Neuronal stem cell (in vitro differentiated cells): ENCODE measurements at regions not wholly inside any gene's neighbourhood (a gene's known extent, or its start where the extent isn't known, plus 50 kb on each side); places are given as distances from the start of the nearest gene placed in this dataset.

Experiments used
- DNase-seq: peaks from one replicate; pipeline ENCODE4 v3.0.0-alpha.2; 2013; ENCODE audit warnings: low spot score
- H2AFZ ChIP-seq: one replicate; pipeline ENCODE4 v1.6.1; 2013; ENCODE audit warnings: mild to moderate bottlenecking, low read length, inconsistent platforms
- H2AK5ac ChIP-seq: 2 replicates; pipeline ENCODE4 v1.6.1; 2013; ENCODE audit warnings: low read depth, mild to moderate bottlenecking, inconsistent platforms, low read length, moderate library complexity, mixed read lengths
- H2BK120ac ChIP-seq: 2 replicates; pipeline ENCODE4 v1.6.1; 2013; ENCODE audit warnings: low read depth, mild to moderate bottlenecking, inconsistent platforms, low read length, moderate library complexity, mixed read lengths
- H2BK12ac ChIP-seq: one replicate; pipeline ENCODE4 v1.6.1; 2013; ENCODE audit warnings: low read length, inconsistent platforms
- H2BK15ac ChIP-seq: 2 replicates; pipeline ENCODE4 v1.6.1; 2013; ENCODE audit warnings: mild to moderate bottlenecking, low read length, inconsistent platforms, mixed read lengths
- H2BK5ac ChIP-seq: one replicate; pipeline ENCODE4 v1.6.1; 2013; ENCODE audit warnings: inconsistent platforms, mild to moderate bottlenecking, low read length, moderate library complexity
- H3K14ac ChIP-seq: one replicate; pipeline ENCODE4 v1.6.1; 2013; ENCODE audit warnings: low read length, inconsistent platforms
- H3K18ac ChIP-seq: 2 replicates; pipeline ENCODE4 v1.6.1; 2013; ENCODE audit warnings: low read length, inconsistent platforms
- H3K23ac ChIP-seq: 2 replicates; pipeline ENCODE4 v1.6.1; 2013; ENCODE audit warnings: low read depth, mild to moderate bottlenecking, mixed read lengths, low read length, inconsistent platforms; ENCODE audit not compliant: poor library complexity
- H3K27ac ChIP-seq: replicated peaks from 3 replicates; pipeline ENCODE4 v1.5.1; 2013; ENCODE audit warnings: low read length, inconsistent platforms
- H3K27me3 ChIP-seq, 3 experiments: 2 replicates each; pipeline ENCODE4 v1.6.1; 2013; ENCODE audit warnings: low read length in 3 of 3, mild to moderate bottlenecking in 2 of 3, inconsistent platforms in 1 of 3, low read depth in 1 of 3, mixed read lengths in 1 of 3, moderate library complexity in 1 of 3; ENCODE audit not compliant: control insufficient read depth in 3 of 3, insufficient read depth in 3 of 3
- H3K36me3 ChIP-seq, 2 donors: replicated peaks in 1 of 2; 2 replicates each; pipeline ENCODE4 v1.6.1; 2013; ENCODE audit warnings: low read length in 2 of 2; ENCODE audit not compliant: control insufficient read depth in 2 of 2, insufficient read depth in 2 of 2
- H3K4ac ChIP-seq: 2 replicates; pipeline ENCODE4 v1.6.1; 2013; ENCODE audit warnings: inconsistent platforms, mild to moderate bottlenecking, low read length, moderate library complexity
- H3K4me1 ChIP-seq, 2 donors: 1 replicate in 1 of 2; 2 replicates in 1 of 2; pipeline ENCODE4 v1.6.1; 2013; ENCODE audit warnings: low read length in 2 of 2, low read depth in 1 of 2; ENCODE audit not compliant: control insufficient read depth in 2 of 2, insufficient read depth in 1 of 2
- H3K4me2 ChIP-seq: one replicate; pipeline ENCODE4 v1.6.1; 2013; ENCODE audit warnings: mild to moderate bottlenecking, low read length, inconsistent platforms; ENCODE audit not compliant: insufficient read depth, poor library complexity, severe bottlenecking
- H3K4me3 ChIP-seq, 2 donors: 2 replicates each; pipeline ENCODE4 v1.5.1; 2013; ENCODE audit warnings: low read length in 2 of 2, mild to moderate bottlenecking in 2 of 2, inconsistent platforms in 1 of 2, moderate library complexity in 1 of 2
- H3K79me1 ChIP-seq: one replicate; pipeline ENCODE4 v1.6.1; 2013; ENCODE audit warnings: low read depth, mild to moderate bottlenecking, inconsistent platforms, low read length, moderate library complexity
- H3K9ac ChIP-seq: one replicate; pipeline ENCODE4 v1.6.1; 2013; ENCODE audit warnings: mild to moderate bottlenecking, low read depth, low read length, inconsistent platforms; ENCODE audit not compliant: poor library complexity
- H3K9me3 ChIP-seq, 2 donors: replicated peaks in 1 of 2; 2 replicates each; pipeline versions ENCODE3 to v1.6.1; 2013; ENCODE audit warnings: low read length in 2 of 2, mild to moderate bottlenecking in 2 of 2, inconsistent platforms in 1 of 2, low read depth in 1 of 2, mixed read lengths in 1 of 2, moderate library complexity in 1 of 2; ENCODE audit not compliant: control insufficient read depth in 2 of 2, insufficient read depth in 1 of 2
- H4K8ac ChIP-seq: one replicate; pipeline ENCODE4 v1.6.1; 2013; ENCODE audit warnings: low read depth, mild to moderate bottlenecking, inconsistent platforms, low read length, moderate library complexity
- H4K91ac ChIP-seq: one replicate; pipeline ENCODE4 v1.6.1; 2013; ENCODE audit warnings: low read length, low read depth, mild to moderate bottlenecking, inconsistent platforms; ENCODE audit not compliant: poor library complexity
- WGBS, 2 donors: extraction: QIAGEN DNeasy Blood & Tissue Kit; methylation state at CpG; one replicate each; pipeline ENCODE4 v1.1.7; 2013; ENCODE audit warnings: missing lambda C conversion rate in 2 of 2, mixed read lengths in 1 of 2; ENCODE audit not compliant: insufficient read length in 2 of 2, insufficient replicate concordance in 1 of 2; ENCODE audit errors: extremely low coverage in 2 of 2; 5-methylcytosine and 5-hydroxymethylcytosine counted together

DNA sequence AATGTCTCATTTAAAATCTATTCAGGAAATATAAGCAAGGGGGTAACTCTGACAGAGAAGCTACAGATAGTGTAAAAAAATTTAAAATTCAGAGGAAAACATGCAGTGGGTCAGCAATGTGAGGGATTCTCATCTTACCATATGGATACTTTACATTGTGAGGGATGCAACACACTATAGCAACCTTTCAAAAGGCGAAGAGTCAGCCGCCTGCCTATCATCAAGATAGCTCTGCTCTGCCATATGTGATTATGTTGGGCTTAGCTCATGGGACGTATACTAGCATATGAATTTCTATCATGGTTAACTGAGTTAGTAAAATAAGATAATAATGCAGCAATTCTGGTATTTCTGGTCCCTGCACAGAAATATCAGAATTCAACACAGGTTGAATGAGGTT is 130.9 kb downstream of the MAP3K7 start:
- Histone ChIP-seq H3K14ac (no peak overlapping the region), H2BK5ac (no peak overlapping the region), H2AK5ac (no peak overlapping the region), H3K9ac (no peak overlapping the region), H3K27ac (no peak overlapping the region), H3K4ac (no peak overlapping the region), H3K4me3 (no peak overlapping the region), H2AFZ (no peak overlapping the region), H3K9me3 (peaks cover 6 to 18% of the 10 kb centered on the region in 2 donors), H3K4me2 (no peak overlapping the region), H3K36me3 (no peaks in the 10 kb centered on the region), H3K4me1 (no peaks in the 10 kb centered on the region), H2BK15ac (no peak overlapping the region), H4K91ac (no peak overlapping the region), H4K8ac (no peak overlapping the region), H3K79me1 (no peaks in the 10 kb centered on the region), H3K23ac (no peak overlapping the region), H2BK12ac (no peak overlapping the region), H3K18ac (no peak overlapping the region), H2BK120ac (no peak overlapping the region), H3K27me3 (no peaks in the 10 kb centered on the region)
- no CpG with 5 or more reads among the region's 3 CpGs for WGBS, 2 donors
- DNase-seq = no peak

DNA sequence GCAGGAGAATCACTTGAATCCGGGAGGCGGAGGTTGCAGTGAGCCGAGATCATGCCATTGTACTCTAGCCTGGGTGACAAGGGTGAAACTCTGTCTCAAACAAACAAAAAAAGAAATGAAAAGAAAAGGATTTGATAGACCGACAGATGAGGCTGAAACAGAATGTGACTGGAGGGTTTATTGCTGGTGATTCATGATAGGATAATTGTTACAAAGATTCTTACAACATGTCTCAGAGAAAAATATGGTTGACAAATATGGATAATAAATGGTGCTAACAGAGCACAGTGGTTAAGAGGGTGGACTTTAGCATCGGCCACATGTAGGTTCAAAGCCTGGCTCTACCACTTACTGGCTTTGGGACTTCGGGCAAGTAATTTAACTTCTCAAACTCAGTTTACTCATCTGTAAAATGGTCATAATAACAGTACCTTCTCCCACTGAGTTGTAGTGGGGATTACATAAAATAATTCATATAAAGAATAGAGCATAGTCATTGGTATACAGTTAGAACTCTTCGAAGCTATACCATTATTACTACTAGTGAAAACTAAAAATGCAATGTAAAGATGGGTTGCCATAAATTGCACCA is 131.9 kb downstream of the MAP3K7 start:
- H3K9me3 ChIP-seq = peaks cover 1 to 10% of the 10 kb centered on the region in 2 donors
- H3K27ac ChIP-seq = no peak overlapping the region
- no peaks in the 10 kb centered on the region for H3K27me3 ChIP-seq
- H3K36me3 ChIP-seq = no peaks in the 10 kb centered on the region
- H2AFZ ChIP-seq = no peak overlapping the region
- H2BK5ac ChIP-seq = no peak overlapping the region
- no peak overlapping the region for H3K9ac ChIP-seq
- H2BK12ac ChIP-seq = no peak overlapping the region
- H2BK120ac ChIP-seq = no peak overlapping the region
- no peak overlapping the region for H4K91ac ChIP-seq
- H3K4ac ChIP-seq = no peak overlapping the region
- H3K14ac ChIP-seq = no peak overlapping the region
- no peak overlapping the region for H3K4me2 ChIP-seq
- H3K79me1 ChIP-seq = no peaks in the 10 kb centered on the region
- no peak overlapping the region for H2BK15ac ChIP-seq
- H3K4me1 ChIP-seq = no peaks in the 10 kb centered on the region
- H3K4me3 ChIP-seq = no peak overlapping the region
- no peak overlapping the region for H2AK5ac ChIP-seq
- no CpG with 5 or more reads among the region's 7 CpGs for WGBS, 2 donors
- H4K8ac ChIP-seq = no peak overlapping the region
- no peak overlapping the region for H3K23ac ChIP-seq
- no peak for DNase-seq
- H3K18ac ChIP-seq = no peak overlapping the region

DNA sequence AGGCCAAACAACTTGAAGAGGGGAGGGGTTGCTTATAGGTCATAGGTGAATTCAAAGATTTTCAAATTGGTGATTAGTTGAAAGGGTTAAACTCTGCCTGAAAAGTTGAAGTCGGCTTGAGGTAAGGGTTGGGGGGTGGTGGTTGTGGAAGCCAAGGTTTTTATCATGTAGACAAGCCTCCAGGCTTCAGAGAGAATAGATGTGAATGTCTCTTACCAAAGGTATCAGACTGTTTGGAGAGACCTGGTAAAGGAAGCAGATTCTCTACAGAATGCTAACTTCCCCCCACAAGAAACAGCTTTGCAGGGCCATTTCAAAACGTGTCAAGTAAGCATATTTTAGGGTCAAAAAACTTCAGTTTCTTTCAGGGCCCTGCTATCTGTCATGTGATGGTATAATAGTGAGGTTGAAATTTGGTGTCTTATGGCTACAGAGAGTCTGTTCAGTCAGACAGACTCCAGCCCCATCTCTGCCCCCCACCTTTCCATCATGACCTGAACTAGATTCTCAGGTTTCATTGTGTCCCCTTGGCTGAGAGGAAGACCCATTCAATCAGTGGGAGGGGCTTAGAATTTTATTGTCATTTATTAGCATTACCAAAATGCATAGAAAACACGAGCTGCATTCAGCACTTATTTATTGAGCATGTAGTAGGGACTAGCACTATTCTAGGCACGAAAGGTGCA is 136.5 kb downstream of the MAP3K7 start:
- H3K23ac ChIP-seq = no peak overlapping the region
- WGBS, 2 donors = no CpG with 5 or more reads among the region's 4 CpGs
- no peak overlapping the region for H4K8ac ChIP-seq
- no peak for DNase-seq
- H4K91ac ChIP-seq = no peak overlapping the region
- H3K9ac ChIP-seq = no peak overlapping the region
- H3K18ac ChIP-seq = no peak overlapping the region
- H2AFZ ChIP-seq = no peak overlapping the region
- peaks cover 7 to 8% of the 10 kb centered on the region in 2 donors for H3K4me1 ChIP-seq
- no peak overlapping the region for H2BK12ac ChIP-seq
- H3K4me2 ChIP-seq = no peak overlapping the region
- no peaks in the 10 kb centered on the region for H3K27me3 ChIP-seq
- no peak overlapping the region for H3K14ac ChIP-seq
- no peak overlapping the region for H3K4ac ChIP-seq
- no peak overlapping the region for H2BK15ac ChIP-seq
- H3K4me3 ChIP-seq = no peak overlapping the region
- no peak overlapping the region for H2BK120ac ChIP-seq
- H3K79me1 ChIP-seq = no peaks in the 10 kb centered on the region
- no peak overlapping the region for H3K27ac ChIP-seq
- no peak overlapping the region for H2AK5ac ChIP-seq
- no peak overlapping the region for H2BK5ac ChIP-seq
- H3K36me3 ChIP-seq = no peaks in the 10 kb centered on the region
- no peaks in the 10 kb centered on the region for H3K9me3 ChIP-seq

DNA sequence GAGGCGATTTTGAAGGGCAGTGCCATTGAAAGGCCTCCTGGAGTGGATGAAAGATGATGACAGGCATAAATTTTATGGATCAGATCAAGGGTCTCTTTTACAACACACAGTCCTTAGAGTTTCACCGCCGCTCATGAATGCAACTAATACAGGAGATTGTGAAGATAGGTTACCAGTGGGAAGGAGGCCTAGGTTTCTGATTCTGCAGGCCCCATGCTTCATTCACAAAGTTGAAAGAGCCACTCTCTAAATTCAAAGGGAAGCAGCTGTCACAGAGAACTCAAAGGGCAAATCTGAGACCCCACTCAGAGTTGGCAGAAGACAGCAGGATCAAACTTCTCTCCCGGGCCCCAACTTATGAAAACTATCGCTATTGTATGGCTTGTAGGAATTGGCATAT is 137.6 kb downstream of the MAP3K7 start:
- H4K91ac ChIP-seq = no peak overlapping the region
- no peak overlapping the region for H2BK12ac ChIP-seq
- no peak overlapping the region for H3K14ac ChIP-seq
- no peak overlapping the region for H3K4ac ChIP-seq
- H3K79me1 ChIP-seq = no peaks in the 10 kb centered on the region
- H3K9me3 ChIP-seq = no peaks in the 10 kb centered on the region
- no CpG with 5 or more reads among the region's 5 CpGs for WGBS, 2 donors
- no peak overlapping the region for H3K23ac ChIP-seq
- H3K27ac ChIP-seq = no peak overlapping the region
- H3K27me3 ChIP-seq = no peaks in the 10 kb centered on the region
- H2BK120ac ChIP-seq = no peak overlapping the region
- H2AK5ac ChIP-seq = no peak overlapping the region
- H3K18ac ChIP-seq = no peak overlapping the region
- peaks cover 10 to 14% of the 10 kb centered on the region in 2 donors for H3K4me1 ChIP-seq
- H3K36me3 ChIP-seq = no peaks in the 10 kb centered on the region
- DNase-seq = no peak
- no peak overlapping the region for H3K4me3 ChIP-seq
- H4K8ac ChIP-seq = no peak overlapping the region
- no peak overlapping the region for H2BK15ac ChIP-seq
- no peak overlapping the region for H2BK5ac ChIP-seq
- no peak overlapping the region for H3K9ac ChIP-seq
- H2AFZ ChIP-seq = peak overlapping the region; percentile 24
- H3K4me2 ChIP-seq = no peak overlapping the region
